ENCODE measurements at regions not wholly inside any gene's neighbourhood (a gene's known extent, or its start where the extent isn't known, plus 50 kb on each side); places are given as distances from the start of the nearest gene placed in this dataset.

- Histone ChIP-seq H3K27me3 (replicated peaks in 1 of 2; ENCODE audit: control insufficient read depth in 2 of 2, insufficient read depth in 2 of 2, low read length in 1 of 2) (no peaks in the 10 kb centered on the region), H3K9ac (ENCODE audit: control insufficient read depth, insufficient read depth, low read length) (no peak overlapping the region), H3K27ac (ENCODE audit: control insufficient read depth, insufficient read depth) (no peak overlapping the region), H3K4me3 (no peak overlapping the region), H3K36me3 (ENCODE audit: control insufficient read depth in 2 of 2, insufficient read depth in 2 of 2, low read length in 1 of 2) (no peaks in the 10 kb centered on the region), H2AFZ (ENCODE audit: control insufficient read depth, low read depth, low read length) (no peak overlapping the region), H4K20me1 (ENCODE audit: control insufficient read depth, insufficient read depth) (no peaks in the 10 kb centered on the region), H3K4me1 (ENCODE audit: control insufficient read depth, insufficient read depth, low read length) (no peaks in the 10 kb centered on the region), H3K4me2 (ENCODE audit: control insufficient read depth, insufficient read depth) (no peak overlapping the region), H3K9me3 (replicated peaks; ENCODE audit: control insufficient read depth, insufficient read depth, low read length) (no peaks in the 10 kb centered on the region), H3K79me2 (ENCODE audit: control insufficient read depth, insufficient read depth, low read length) (no peaks in the 10 kb centered on the region)
- no peak for FAIRE-seq
- ChIA-PET RAD21 (ENCODE audit: unreplicated experiment) (no interaction called here), CTCF (interaction anchor here (0.8 to 1.2 kb wide), 3 partner anchors 18 to 490 kb away, joined by 3 read pairs; no protein-coding TSS in a partner anchor), POLR2A (no interaction called here), SMC1A (ENCODE audit: uncharacterized antibody, unreplicated experiment) (interaction anchor here (1.1 to 5.3 kb wide), 4 partner anchors 12 to 39 kb away, joined by 3 to 24 read pairs (median 4); no protein-coding TSS in a partner anchor)
- DNase-seq (ENCODE audit: low read depth, low spot score), result no peak
- in situ Hi-C loops (cut with MboI), result no loop called here
- WGBS (ENCODE audit: insufficient coverage, insufficient replicate concordance, low lambda C conversion rate, missing lambda C conversion rate), result 41% methylated on average over 3 of the region's 3 CpGs
- no TSS peak for BruUV-seq (replicated peaks)
- no peak for ATAC-seq
- intact Hi-C loops (cut with micrococcal nuclease; ENCODE audit: unreplicated experiment), result no loop called here
- TF ChIP-seq IKZF2 (IDR thresholded peaks at IDR 0.05) (no peak), ZBTB33 (IDR thresholded peaks at IDR 0.05) (no peak), E2F8 (IDR thresholded peaks at IDR 0.05; ENCODE audit: low read depth, partially characterized antibody) (no peak), POLR2AphosphoS2 (IDR thresholded peaks at IDR 0.05; ENCODE audit: low read depth, low read length) (no peak), IRF5 (IDR thresholded peaks at IDR 0.05; ENCODE audit: borderline replicate concordance) (no peak), ATF3 (IDR thresholded peaks at IDR 0.05; ENCODE audit: borderline replicate concordance, extremely low read depth, low read depth, low read length) (no peak), GATAD2B (conservative IDR thresholded peaks at IDR 0.05; ENCODE audit: low read depth) (no peak), YY1 (IDR thresholded peaks at IDR 0.05; ENCODE audit: low read depth, low read length) (no peak)
Measured at GRCh38 chr1:56094168-56094567, 485.2 kb downstream of the PLPP3 start.
